ENCODE measurements at regions not wholly inside any gene's neighbourhood (a gene's known extent, or its start where the extent isn't known, plus 50 kb on each side); places are given as distances from the start of the nearest gene placed in this dataset.
"Not testable (repeated sequence)": the region's sequence is repeated elsewhere in the genome, so short reads cannot be mapped to it uniquely, and the experiment has no call there.

- Histone ChIP-seq H3K27me3 (no peaks in the 10 kb centered on the region), H3K9me3 (no peaks in the 10 kb centered on the region), H3K27ac (no peak overlapping the region), H3K36me3 (no peaks in the 10 kb centered on the region), H3K4me3 (no peak overlapping the region), H3K4me1 (no peaks in the 10 kb centered on the region)
- no peak for TF ChIP-seq POLR2A (IDR thresholded peaks at IDR 0.05)
- no peak for TF ChIP-seq CTCF (IDR thresholded peaks at IDR 0.05)
- no peak for TF ChIP-seq POLR2AphosphoS5 (IDR thresholded peaks at IDR 0.05)
- TF ChIP-seq EP300 (IDR thresholded peaks at IDR 0.05): no peak
- DNase-seq (no peak), ATAC-seq (ENCODE audit: low FRiP score in 2 of 2) (no peak)
- 41 to 43% methylated on average over 2 of the region's 2 CpGs for WGBS, 2 donors
Measured at GRCh38 chrX:109049903-109050302, 313.5 kb upstream of the IRS4 start.

GRCh38 chrX:109049416-109049815 lies 313.1 kb upstream of the IRS4 start:
- no peak for TF ChIP-seq POLR2AphosphoS5 (IDR thresholded peaks at IDR 0.05)

GRCh38 chrX:109040057-109040456 lies 303.7 kb upstream of the IRS4 start:
- TF ChIP-seq POLR2A (IDR thresholded peaks at IDR 0.05): no peak
- no peak for TF ChIP-seq EP300 (IDR thresholded peaks at IDR 0.05)
- TF ChIP-seq POLR2AphosphoS5 (IDR thresholded peaks at IDR 0.05): no peak
- TF ChIP-seq CTCF (IDR thresholded peaks at IDR 0.05): no peak
- Histone ChIP-seq H3K36me3 (no peaks in the 10 kb centered on the region), H3K9me3 (no peaks in the 10 kb centered on the region), H3K4me1 (no peaks in the 10 kb centered on the region), H3K27me3 (no peaks in the 10 kb centered on the region), H3K4me3 (no peak overlapping the region), H3K27ac (no peak overlapping the region)
- ATAC-seq (ENCODE audit: low FRiP score in 2 of 2): no peak
- DNase-seq: no peak
- 30 to 35% methylated on average over 3 of the region's 3 CpGs for WGBS, 2 donors

More at GRCh38 chrX:109049416-109049815, 313.1 kb upstream of the IRS4 start:
- ATAC-seq (ENCODE audit: low FRiP score in 2 of 2): no peak
- H3K36me3 ChIP-seq: no peaks in the 10 kb centered on the region
- no peaks in the 10 kb centered on the region for H3K27me3 ChIP-seq
- no peaks in the 10 kb centered on the region for H3K4me1 ChIP-seq
- DNase-seq: no peak
- no peak overlapping the region for H3K27ac ChIP-seq
- WGBS, 2 donors: 11 to 43% methylated on average over 2 of the region's 2 CpGs
- no peak overlapping the region for H3K4me3 ChIP-seq
- no peaks in the 10 kb centered on the region for H3K9me3 ChIP-seq

- Histone ChIP-seq H3K4me3 (no peak overlapping the region), H3K27ac (no peak overlapping the region), H3K36me3 (no peaks in the 10 kb centered on the region), H3K4me1 (no peaks in the 10 kb centered on the region), H3K27me3 (no peaks in the 10 kb centered on the region), H3K9me3 (no peaks in the 10 kb centered on the region)
- ATAC-seq (ENCODE audit: low FRiP score in 2 of 2) (no peak), DNase-seq (no peak)
- 71 to 72% methylated on average over 2 of the region's 2 CpGs for WGBS, 2 donors
- TF ChIP-seq EP300 (IDR thresholded peaks at IDR 0.05) (no peak), POLR2AphosphoS5 (IDR thresholded peaks at IDR 0.05) (no peak), CTCF (IDR thresholded peaks at IDR 0.05) (no peak), POLR2A (IDR thresholded peaks at IDR 0.05) (no peak)
Measured at GRCh38 chrX:109036624-109037023, 300.3 kb upstream of the IRS4 start.

DNA sequence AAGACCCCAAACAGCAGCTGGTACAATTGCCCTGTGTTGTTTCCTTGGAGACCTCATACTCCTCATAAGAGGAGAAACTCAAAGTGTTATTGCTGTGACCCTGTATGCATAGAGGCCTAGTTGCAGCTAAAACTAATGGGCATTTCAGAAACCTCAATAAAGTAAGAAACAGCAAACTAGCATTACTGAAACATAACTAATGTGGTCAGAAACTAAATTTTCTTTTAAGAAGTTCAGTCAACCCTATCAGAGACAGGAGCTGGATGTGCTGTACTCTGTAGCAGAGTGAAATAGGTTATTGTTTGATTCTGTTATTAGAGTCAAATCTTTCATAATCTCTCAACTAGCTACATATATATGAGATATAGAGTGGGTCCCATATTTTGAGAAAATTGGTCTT lies 257.5 kb upstream of the IRS4 start:
- no peak overlapping the region for H3K27ac ChIP-seq

DNA sequence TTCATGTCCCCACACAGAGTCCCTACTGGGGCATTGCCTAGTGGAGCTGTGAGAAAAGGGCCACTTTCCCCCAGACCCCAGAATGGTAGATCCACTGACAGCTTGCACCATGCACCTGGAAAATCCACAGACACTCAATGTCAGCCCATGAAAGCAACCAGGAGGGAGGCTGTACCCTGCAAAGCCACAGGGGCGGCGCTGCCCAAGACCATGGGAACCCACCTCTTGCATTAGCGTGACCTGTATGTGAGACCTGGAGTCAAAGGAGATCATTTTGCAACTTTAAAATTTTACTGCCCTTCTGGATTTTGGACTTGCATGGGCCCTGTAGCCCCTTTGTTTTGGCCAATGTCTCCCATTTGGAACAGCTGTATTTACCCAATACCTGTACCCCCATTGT lies 236.5 kb upstream of the IRS4 start:
- WGBS, 2 donors: 89 to 100% methylated on average over 1 to 3 of the region's 3 CpGs
- not testable (repeated sequence) for H3K4me3 ChIP-seq, DNase-seq

More for the DNA sequence above, 257.5 kb upstream of the IRS4 start:
- Histone ChIP-seq H3K9me3 (peaks cover 0 to 6% (median 0%) of the 10 kb centered on the region in 4 donors), H3K4me3 (no peak overlapping the region), H3K36me3 (no peaks in the 10 kb centered on the region), H3K4me1 (no peaks in the 10 kb centered on the region), H3K27me3 (no peaks in the 10 kb centered on the region)
- DNase-seq (no peak), ATAC-seq (ENCODE audit: low FRiP score in 2 of 2) (no peak)
- TF ChIP-seq POLR2AphosphoS5 (IDR thresholded peaks at IDR 0.05): no peak
- TF ChIP-seq CTCF (IDR thresholded peaks at IDR 0.05): no peak
- no peak for TF ChIP-seq POLR2A (IDR thresholded peaks at IDR 0.05)
- TF ChIP-seq EP300 (IDR thresholded peaks at IDR 0.05): no peak

More for the DNA sequence above, 236.5 kb upstream of the IRS4 start:
- H3K36me3 ChIP-seq; H3K27me3 ChIP-seq; H3K9me3 ChIP-seq; ATAC-seq (ENCODE audit: low FRiP score in 2 of 2); H3K27ac ChIP-seq; H3K4me1 ChIP-seq: not testable (repeated sequence)

Measured in upper lobe of left lung (tissue), 6 donors.